ENCODE measurements at regions not wholly inside any gene's neighbourhood (a gene's known extent, or its start where the extent isn't known, plus 50 kb on each side); places are given as distances from the start of the nearest gene placed in this dataset.
"Not testable (repeated sequence)": the region's sequence is repeated elsewhere in the genome, so short reads cannot be mapped to it uniquely, and the experiment has no call there.

GRCh38 chr1:190679983-190680382 lies 202.3 kb upstream of the BRINP3 start:
- H3K4me1 ChIP-seq, result no peaks in the 10 kb centered on the region

GRCh38 chr1:190685676-190686075 lies 208.0 kb upstream of the BRINP3 start:
- no peak overlapping the region for H3K27ac ChIP-seq
- no peak for DNase-seq (ENCODE audit: low spot score)
- no peaks in the 10 kb centered on the region for H3F3A ChIP-seq (ENCODE audit: low read depth)
- no peaks in the 10 kb centered on the region for H3K27me3 Mint-ChIP-seq (ENCODE audit: insufficient read depth, low read depth)
- H3K4me2 ChIP-seq, result no peak overlapping the region
- no peaks in the 10 kb centered on the region for H3K79me2 ChIP-seq (ENCODE audit: low read depth)
- H3K4me3 ChIP-seq, result no peak overlapping the region
- no peaks in the 10 kb centered on the region for H3K36me3 Mint-ChIP-seq
- no peaks in the 10 kb centered on the region for H3K4me1 Mint-ChIP-seq
- no peaks in the 10 kb centered on the region for H3K36me3 ChIP-seq
- no peaks in the 10 kb centered on the region for H3K9me3 Mint-ChIP-seq
- no peak for TF ChIP-seq EZH2phosphoT487 (IDR thresholded peaks at IDR 0.05)
- no peak for TF ChIP-seq EZH2 (IDR thresholded peaks at IDR 0.05)
- no peak for TF ChIP-seq CTCF (IDR thresholded peaks at IDR 0.05)
- no peak overlapping the region for H2AFZ ChIP-seq (replicated peaks)
- H3K4me1 ChIP-seq, result no peaks in the 10 kb centered on the region
- H3K4me3 Mint-ChIP-seq, result no peak overlapping the region
- H4K20me1 ChIP-seq (ENCODE audit: low read depth), result no peaks in the 10 kb centered on the region
- no peak overlapping the region for H3K9ac ChIP-seq
- no peaks in the 10 kb centered on the region for H3K27me3 ChIP-seq
- no peaks in the 10 kb centered on the region for H3K9me3 ChIP-seq (ENCODE audit: low read depth)
- H3K27ac Mint-ChIP-seq, result no peak overlapping the region

More at GRCh38 chr1:190679983-190680382, 202.3 kb upstream of the BRINP3 start:
- Mint-ChIP-seq H3K36me3 (no peaks in the 10 kb centered on the region), H3K27me3 (ENCODE audit: insufficient read depth, low read depth) (no peaks in the 10 kb centered on the region), H3K9me3 (peaks cover 2% of the 10 kb centered on the region), H3K27ac (no peak overlapping the region), H3K4me3 (no peak overlapping the region), H3K4me1 (no peaks in the 10 kb centered on the region)
- Histone ChIP-seq H3K79me2 (ENCODE audit: low read depth) (no peaks in the 10 kb centered on the region), H3K9me3 (ENCODE audit: low read depth) (no peaks in the 10 kb centered on the region), H4K20me1 (ENCODE audit: low read depth) (no peaks in the 10 kb centered on the region), H3K27ac (no peak overlapping the region), H3F3A (ENCODE audit: low read depth) (no peaks in the 10 kb centered on the region), H3K27me3 (no peaks in the 10 kb centered on the region), H3K4me3 (no peak overlapping the region), H3K9ac (no peak overlapping the region), H3K36me3 (no peaks in the 10 kb centered on the region), H2AFZ (replicated peaks) (no peak overlapping the region), H3K4me2 (no peak overlapping the region)
- TF ChIP-seq EZH2phosphoT487 (IDR thresholded peaks at IDR 0.05) (no peak), CTCF (IDR thresholded peaks at IDR 0.05) (no peak), EZH2 (IDR thresholded peaks at IDR 0.05) (no peak)
- no peak for DNase-seq (ENCODE audit: low spot score)

GRCh38 chr1:190688096-190688495 lies 210.4 kb upstream of the BRINP3 start:
- no peaks in the 10 kb centered on the region for H3K79me2 ChIP-seq (ENCODE audit: low read depth)
- Mint-ChIP-seq H3K27me3 (ENCODE audit: insufficient read depth, low read depth) (no peaks in the 10 kb centered on the region), H3K4me1 (no peaks in the 10 kb centered on the region), H3K9me3 (no peaks in the 10 kb centered on the region), H3K27ac (no peak overlapping the region), H3K4me3 (no peak overlapping the region), H3K36me3 (no peaks in the 10 kb centered on the region)
- TF ChIP-seq EZH2 (IDR thresholded peaks at IDR 0.05) (no peak), EZH2phosphoT487 (IDR thresholded peaks at IDR 0.05) (no peak), CTCF (IDR thresholded peaks at IDR 0.05) (no peak)
- no peak for DNase-seq (ENCODE audit: low spot score)
- H3K4me1 ChIP-seq, result no peaks in the 10 kb centered on the region
- no peaks in the 10 kb centered on the region for H4K20me1 ChIP-seq (ENCODE audit: low read depth)
- H3K9me3 ChIP-seq (ENCODE audit: low read depth), result no peaks in the 10 kb centered on the region
- no peak overlapping the region for H2AFZ ChIP-seq (replicated peaks)
- H3K27ac ChIP-seq, result no peak overlapping the region
- no peak overlapping the region for H3K9ac ChIP-seq
- no peaks in the 10 kb centered on the region for H3K27me3 ChIP-seq
- H3K4me2 ChIP-seq, result no peak overlapping the region
- H3K36me3 ChIP-seq, result no peaks in the 10 kb centered on the region
- H3K4me3 ChIP-seq, result no peak overlapping the region
- H3F3A ChIP-seq (ENCODE audit: low read depth), result no peaks in the 10 kb centered on the region

GRCh38 chr1:190698488-190698887 lies 220.8 kb upstream of the BRINP3 start:
- H3K9me3 Mint-ChIP-seq; H3F3A ChIP-seq (ENCODE audit: low read depth); H3K27ac ChIP-seq; H3K79me2 ChIP-seq (ENCODE audit: low read depth); H3K27me3 Mint-ChIP-seq (ENCODE audit: insufficient read depth, low read depth); H2AFZ ChIP-seq (replicated peaks); H3K4me1 Mint-ChIP-seq; H3K9me3 ChIP-seq (ENCODE audit: low read depth); H3K27ac Mint-ChIP-seq; H3K27me3 ChIP-seq; H3K4me1 ChIP-seq; DNase-seq (ENCODE audit: low spot score); H3K4me3 Mint-ChIP-seq; H3K4me3 ChIP-seq; H3K36me3 Mint-ChIP-seq; H4K20me1 ChIP-seq (ENCODE audit: low read depth); H3K36me3 ChIP-seq; H3K4me2 ChIP-seq; H3K9ac ChIP-seq: not testable (repeated sequence)
